ENCODE measurements at regions not wholly inside any gene's neighbourhood (a gene's known extent, or its start where the extent isn't known, plus 50 kb on each side); places are given as distances from the start of the nearest gene placed in this dataset.

- Histone ChIP-seq H3K36me3 (ENCODE audit: control insufficient read depth, insufficient read depth, low read length) (no peaks in the 10 kb centered on the region), H3K9me3 (no peaks in the 10 kb centered on the region), H3K4me1 (no peaks in the 10 kb centered on the region), H3K27me3 (replicated peaks; ENCODE audit: control insufficient read depth, insufficient read depth, low read length) (no peaks in the 10 kb centered on the region), H3K4me3 (ENCODE audit: low read depth, low read length) (no peak overlapping the region)
- no peaks in the 10 kb centered on the region for H3K4me1 Mint-ChIP-seq (ENCODE audit: low read depth, unreplicated experiment)
- ChIA-PET POLR2A (no interaction called here), CTCF (no interaction called here)
- no peak overlapping the region for H3K4me3 Mint-ChIP-seq (ENCODE audit: unreplicated experiment)
- H3K27me3 Mint-ChIP-seq (ENCODE audit: insufficient read depth, unreplicated experiment), result peaks cover 10% of the 10 kb centered on the region
- no peak overlapping the region for H3K27ac Mint-ChIP-seq (ENCODE audit: unreplicated experiment)
- intact Hi-C loops (cut with micrococcal nuclease; ENCODE audit: unreplicated experiment), result no loop called here
- no TSS peak for BruUV-seq (replicated peaks)
- TF ChIP-seq CTCF (IDR thresholded peaks at IDR 0.05; ENCODE audit: insufficient read depth in 1 of 2, low read depth in 1 of 2, low read length in 1 of 2, severe bottlenecking in 1 of 2, unreplicated experiment in 1 of 2), result no peak
- no peaks in the 10 kb centered on the region for H3K9me3 Mint-ChIP-seq (ENCODE audit: unreplicated experiment)
- no peaks in the 10 kb centered on the region for H3K36me3 Mint-ChIP-seq (ENCODE audit: insufficient read depth, unreplicated experiment)
- DNase-seq, result no peak
Observed at GRCh38 chr12:23352670-23353069, 596.8 kb downstream of the SOX5 start.

GRCh38 chr12:23354800-23355199, 594.7 kb downstream of the SOX5 start:
- no peak overlapping the region for H3K27ac Mint-ChIP-seq (ENCODE audit: unreplicated experiment)
- TF ChIP-seq CTCF (IDR thresholded peaks at IDR 0.05; ENCODE audit: insufficient read depth in 1 of 2, low read depth in 1 of 2, low read length in 1 of 2, severe bottlenecking in 1 of 2, unreplicated experiment in 1 of 2), result no peak
- no TSS peak for BruUV-seq (replicated peaks)
- H3K36me3 Mint-ChIP-seq (ENCODE audit: insufficient read depth, unreplicated experiment), result no peaks in the 10 kb centered on the region
- POLR2A ChIA-PET, result no interaction called here
- DNase-seq, result no peak
- Histone ChIP-seq H3K4me3 (ENCODE audit: low read depth, low read length) (no peak overlapping the region), H3K9me3 (no peaks in the 10 kb centered on the region), H3K27me3 (replicated peaks; ENCODE audit: control insufficient read depth, insufficient read depth, low read length) (no peaks in the 10 kb centered on the region), H3K4me1 (no peaks in the 10 kb centered on the region), H3K36me3 (ENCODE audit: control insufficient read depth, insufficient read depth, low read length) (no peaks in the 10 kb centered on the region)
- H3K9me3 Mint-ChIP-seq (ENCODE audit: unreplicated experiment), result no peaks in the 10 kb centered on the region
- CTCF ChIA-PET, result no interaction called here
- no peak overlapping the region for H3K4me3 Mint-ChIP-seq (ENCODE audit: unreplicated experiment)
- intact Hi-C loops (cut with micrococcal nuclease; ENCODE audit: unreplicated experiment), result no loop called here
- peaks cover 5% of the 10 kb centered on the region for H3K27me3 Mint-ChIP-seq (ENCODE audit: insufficient read depth, unreplicated experiment)
- H3K4me1 Mint-ChIP-seq (ENCODE audit: low read depth, unreplicated experiment), result no peaks in the 10 kb centered on the region

- no peaks in the 10 kb centered on the region for H3K4me1 Mint-ChIP-seq (ENCODE audit: low read depth, unreplicated experiment)
- no peaks in the 10 kb centered on the region for H3K9me3 Mint-ChIP-seq (ENCODE audit: unreplicated experiment)
- CTCF ChIA-PET, result no interaction called here
- no peak overlapping the region for H3K27ac Mint-ChIP-seq (ENCODE audit: unreplicated experiment)
- H3K4me3 ChIP-seq (ENCODE audit: low read depth, low read length), result no peak overlapping the region
- DNase-seq, result no peak
- BruUV-seq (replicated peaks), result no TSS peak
- peaks cover 5% of the 10 kb centered on the region for H3K27me3 Mint-ChIP-seq (ENCODE audit: insufficient read depth, unreplicated experiment)
- no peaks in the 10 kb centered on the region for H3K27me3 ChIP-seq (replicated peaks; ENCODE audit: control insufficient read depth, insufficient read depth, low read length)
- no peaks in the 10 kb centered on the region for H3K36me3 Mint-ChIP-seq (ENCODE audit: insufficient read depth, unreplicated experiment)
- no peak overlapping the region for H3K4me3 Mint-ChIP-seq (ENCODE audit: unreplicated experiment)
- H3K36me3 ChIP-seq (ENCODE audit: control insufficient read depth, insufficient read depth, low read length), result no peaks in the 10 kb centered on the region
- intact Hi-C loops (cut with micrococcal nuclease; ENCODE audit: unreplicated experiment), result no loop called here
- H3K9me3 ChIP-seq, result no peaks in the 10 kb centered on the region
- no peaks in the 10 kb centered on the region for H3K4me1 ChIP-seq
- TF ChIP-seq CTCF (IDR thresholded peaks at IDR 0.05; ENCODE audit: insufficient read depth in 1 of 2, low read depth in 1 of 2, low read length in 1 of 2, severe bottlenecking in 1 of 2, unreplicated experiment in 1 of 2), result no peak
- POLR2A ChIA-PET, result no interaction called here
Observed at GRCh38 chr12:23356440-23356839, 593.0 kb downstream of the SOX5 start.

Data from Caco-2 (cell line).